DMS114 treated with DMSO at 0.1 percent for 48 hours (cell line): ENCODE measurements at regions not wholly inside any gene's neighbourhood (a gene's known extent, or its start where the extent isn't known, plus 50 kb on each side); places are given as distances from the start of the nearest gene placed in this dataset.

Experiments
- DNase-seq: peaks from one replicate; lab custom pipeline; 2025; ENCODE audit not compliant: unreplicated experiment; lab: John Stamatoyannopoulos, UW

GRCh38 chr9:113695901-113696300 is 180.2 kb upstream of the ZNF618 start:
- no peak for DNase-seq

GRCh38 chr9:113701774-113702755 is 174.0 kb upstream of the ZNF618 start:
- DNase-seq: no peak

- DNase-seq: no peak
Observed at GRCh38 chr9:113705306-113705927, 170.7 kb upstream of the ZNF618 start.

GRCh38 chr9:113705928-113706519 is 170.1 kb upstream of the ZNF618 start:
- no peak for DNase-seq

GRCh38 chr9:113707953-113708695 is 168.0 kb upstream of the ZNF618 start:
- no peak for DNase-seq

- no peak for DNase-seq
Observed at GRCh38 chr9:113708821-113709713, 167.0 kb upstream of the ZNF618 start.

- no peak for DNase-seq
Observed at GRCh38 chr9:113709721-113710120, 166.4 kb upstream of the ZNF618 start.

- no peak for DNase-seq
Observed at GRCh38 chr9:113711251-113711650, 164.9 kb upstream of the ZNF618 start.

GRCh38 chr9:113712053-113712452 is 164.1 kb upstream of the ZNF618 start:
- no peak for DNase-seq

GRCh38 chr9:113715086-113715485 is 161.0 kb upstream of the ZNF618 start:
- no peak for DNase-seq

- no peak for DNase-seq
Observed at GRCh38 chr9:113719919-113720318, 156.2 kb upstream of the ZNF618 start.

- DNase-seq: no peak
Observed at GRCh38 chr9:113720495-113720894, 155.6 kb upstream of the ZNF618 start.

- no peak for DNase-seq
Observed at GRCh38 chr9:113721856-113722255, 154.3 kb upstream of the ZNF618 start.

GRCh38 chr9:113724202-113724601 is 151.9 kb upstream of the ZNF618 start:
- DNase-seq: no peak

GRCh38 chr9:113728989-113729388 is 147.1 kb upstream of the ZNF618 start:
- no peak for DNase-seq

- no peak for DNase-seq
Observed at GRCh38 chr9:113734826-113735225, 141.3 kb upstream of the ZNF618 start.

GRCh38 chr9:113737517-113738271 is 138.4 kb upstream of the ZNF618 start:
- peak; percentile 41 for DNase-seq

GRCh38 chr9:113738496-113738892 is 137.6 kb upstream of the ZNF618 start:
- peak; percentile 3 for DNase-seq

GRCh38 chr9:113738893-113739604 is 137.1 kb upstream of the ZNF618 start:
- no peak for DNase-seq
